Colonic mucosa (tissue), 4 donors: ENCODE measurements at regions not wholly inside any gene's neighbourhood (a gene's known extent, or its start where the extent isn't known, plus 50 kb on each side); places are given as distances from the start of the nearest gene placed in this dataset.
"Not testable (repeated sequence)": the region's sequence is repeated elsewhere in the genome, so short reads cannot be mapped to it uniquely, and the experiment has no call there.

ENCODE experiments used
- DNase-seq: peaks from one replicate; pipeline ENCODE4 v3.0.0-alpha.2; 2020
- H3K27ac ChIP-seq: fragments of 200-600 bp; one replicate; pipeline ENCODE4 v1.8.0; 2021
- H3K27me3 ChIP-seq: fragments of 200-600 bp; one replicate; pipeline ENCODE4 v1.8.0; 2021
- H3K36me3 ChIP-seq: fragments of 200-600 bp; one replicate; pipeline ENCODE4 v1.8.0; 2021
- H3K4me1 ChIP-seq: fragments of 200-600 bp; one replicate; pipeline ENCODE4 v1.8.0; 2021; ENCODE audit warnings: mild to moderate bottlenecking
- H3K4me3 ChIP-seq: fragments of 200-600 bp; one replicate; pipeline ENCODE4 v1.8.0; 2021
- H3K9ac ChIP-seq, 2 donors: one replicate each; pipeline ENCODE4 v1.7.0; 2013; ENCODE audit warnings: control low read depth in 2 of 2, low read depth in 2 of 2, low read length in 2 of 2
- H3K9me3 ChIP-seq: fragments of 200-600 bp; one replicate; pipeline ENCODE4 v1.8.0; 2021
- CTCF ChIP-seq: fragments of 200-600 bp; IDR thresholded peaks from one replicate; pipeline ENCODE4 v1.8.0; 2022; ENCODE audit warnings: antibody characterized with exemption, mild to moderate bottlenecking
- intact Hi-C: fragments of 100-400 bp; cut with DNase I; formaldehyde crosslinking; loops from one replicate; pipeline ENCODE4 v1.14.1; 2022
- donor health status: healthy.
- donor health status: DM: no; HTN: no; CAD: no.
- donor health status: DM: no; HTN: no; CAD: no.

DNA sequence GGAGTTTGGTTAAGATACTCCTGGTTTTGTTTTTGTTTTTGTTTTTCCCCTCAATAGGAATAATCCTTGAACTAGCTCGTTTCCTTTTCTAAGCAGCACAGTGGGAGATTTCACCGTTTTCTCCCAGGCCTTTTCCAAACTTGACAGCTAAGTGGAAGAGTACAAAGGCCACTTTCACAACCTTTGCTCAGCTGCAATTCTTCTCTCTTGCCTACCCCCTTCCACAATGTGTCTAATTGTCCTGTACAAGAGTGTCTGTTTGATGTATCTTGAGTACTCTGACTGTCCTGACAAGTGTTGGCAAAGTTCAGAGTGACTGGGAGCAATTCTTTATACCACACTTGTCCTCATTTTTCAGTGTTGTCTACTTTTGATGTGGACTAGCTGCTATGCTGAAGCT is 674.3 kb upstream of the AMOT start:
- H3K9me3 ChIP-seq: no peaks in the 10 kb centered on the region
- no peak overlapping the region for H3K9ac ChIP-seq
- H3K4me1 ChIP-seq: no peaks in the 10 kb centered on the region
- H3K36me3 ChIP-seq: no peaks in the 10 kb centered on the region
- no peak for DNase-seq
- no peak overlapping the region for H3K4me3 ChIP-seq
- no peaks in the 10 kb centered on the region for H3K27me3 ChIP-seq
- H3K27ac ChIP-seq: no peak overlapping the region
- no peak for TF ChIP-seq CTCF
- intact Hi-C loops: no loop called here

DNA sequence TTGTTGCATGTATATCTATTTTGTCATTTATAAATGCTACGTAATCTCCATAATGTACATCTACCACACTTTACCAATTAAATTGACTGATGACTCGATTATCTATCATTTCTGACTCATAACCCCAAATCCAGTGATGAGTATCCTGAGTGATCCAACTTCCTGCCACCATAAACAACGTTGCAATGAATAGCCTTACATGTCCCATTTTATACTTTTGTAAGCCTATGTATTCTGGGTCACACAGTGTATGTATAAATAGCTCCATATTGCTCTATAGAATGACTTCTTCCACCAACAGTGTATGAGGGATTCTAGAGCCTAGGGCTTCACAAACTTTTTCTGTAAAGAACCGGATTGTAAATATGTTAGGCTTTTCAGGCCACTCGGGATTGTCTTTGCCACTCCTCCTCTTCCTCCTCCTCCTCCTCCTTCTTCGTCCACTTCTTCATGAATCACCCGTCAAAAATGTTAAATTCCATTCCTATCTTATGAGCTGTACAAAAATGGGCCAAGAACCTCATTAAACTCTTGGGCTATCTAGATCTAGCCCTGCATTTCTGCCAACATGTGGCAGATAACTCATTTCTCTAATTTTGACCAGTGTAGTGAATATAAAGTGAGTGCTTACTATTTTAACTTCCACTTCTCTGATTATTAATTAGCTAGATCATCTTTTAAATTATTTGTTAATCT is 672.2 kb upstream of the AMOT start:
- Histone ChIP-seq H3K36me3 (no peaks in the 10 kb centered on the region), H3K9ac (no peak overlapping the region), H3K9me3 (no peaks in the 10 kb centered on the region), H3K27ac (no peak overlapping the region), H3K27me3 (no peaks in the 10 kb centered on the region), H3K4me3 (no peak overlapping the region), H3K4me1 (no peaks in the 10 kb centered on the region)
- no peak for DNase-seq
- no peak for TF ChIP-seq CTCF
- intact Hi-C loops: no loop called here

DNA sequence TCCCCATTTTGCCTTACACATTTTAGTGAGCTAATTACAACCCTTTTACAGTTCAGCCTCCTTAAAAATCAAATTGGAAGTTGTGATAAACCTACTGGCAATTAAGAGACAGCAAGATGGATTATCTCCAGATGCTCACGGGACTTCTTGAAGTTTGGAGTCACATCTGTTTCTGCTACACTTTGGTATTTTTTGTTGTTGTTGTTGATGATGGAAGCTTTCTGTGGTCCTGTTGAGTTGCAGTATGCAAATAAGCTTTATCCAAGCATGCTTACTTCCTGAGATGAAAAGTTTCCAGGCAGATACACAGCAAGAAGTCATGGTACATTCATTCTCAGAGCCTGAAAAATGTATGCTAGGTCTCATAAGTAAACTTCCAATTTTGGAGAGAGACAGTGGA is 670.0 kb upstream of the AMOT start:
- no peaks in the 10 kb centered on the region for H3K9me3 ChIP-seq
- intact Hi-C loops: no loop called here
- DNase-seq: no peak
- H3K4me1 ChIP-seq: no peaks in the 10 kb centered on the region
- no peak overlapping the region for H3K4me3 ChIP-seq
- no peak overlapping the region for H3K27ac ChIP-seq
- no peaks in the 10 kb centered on the region for H3K27me3 ChIP-seq
- H3K36me3 ChIP-seq: no peaks in the 10 kb centered on the region
- no peak for TF ChIP-seq CTCF
- no peak overlapping the region for H3K9ac ChIP-seq

DNA sequence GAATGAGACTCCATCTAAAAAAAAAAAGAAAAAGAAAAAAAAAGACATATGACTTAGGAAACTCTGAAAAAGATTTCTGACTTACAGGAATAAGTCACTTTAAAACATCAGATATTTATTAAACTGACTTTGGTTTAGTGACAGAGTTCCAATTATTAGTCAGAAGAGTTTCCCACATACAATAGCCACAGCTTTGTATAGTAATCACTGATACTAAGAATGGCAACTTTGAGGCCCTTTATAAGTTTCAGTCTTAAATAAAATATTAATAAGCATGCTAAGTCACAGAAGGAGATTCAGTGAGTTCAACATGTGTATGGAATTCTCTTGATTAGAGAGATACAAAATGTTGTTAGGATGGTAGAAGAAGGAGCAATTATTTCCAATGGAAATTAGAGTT is 652.3 kb upstream of the AMOT start:
- Histone ChIP-seq H3K27me3 (no peaks in the 10 kb centered on the region), H3K9me3 (no peaks in the 10 kb centered on the region)

GRCh38 chrX:113473418-113473817 is 632.8 kb upstream of the AMOT start:
- H3K36me3 ChIP-seq: no peaks in the 10 kb centered on the region
- H3K4me1 ChIP-seq: no peaks in the 10 kb centered on the region
- no peak overlapping the region for H3K4me3 ChIP-seq
- H3K9ac ChIP-seq: no peak overlapping the region
- intact Hi-C loops: no loop called here
- no peak for DNase-seq
- H3K27me3 ChIP-seq: no peaks in the 10 kb centered on the region
- no peak for TF ChIP-seq CTCF
- H3K27ac ChIP-seq: no peak overlapping the region
- no peaks in the 10 kb centered on the region for H3K9me3 ChIP-seq

More for the DNA sequence above, 652.3 kb upstream of the AMOT start:
- no peak for DNase-seq
- intact Hi-C loops: no loop called here
- Histone ChIP-seq H3K4me3 (no peak overlapping the region), H3K4me1 (no peaks in the 10 kb centered on the region), H3K27ac (no peak overlapping the region), H3K36me3 (no peaks in the 10 kb centered on the region), H3K9ac (no peak overlapping the region)
- TF ChIP-seq CTCF: no peak

DNA sequence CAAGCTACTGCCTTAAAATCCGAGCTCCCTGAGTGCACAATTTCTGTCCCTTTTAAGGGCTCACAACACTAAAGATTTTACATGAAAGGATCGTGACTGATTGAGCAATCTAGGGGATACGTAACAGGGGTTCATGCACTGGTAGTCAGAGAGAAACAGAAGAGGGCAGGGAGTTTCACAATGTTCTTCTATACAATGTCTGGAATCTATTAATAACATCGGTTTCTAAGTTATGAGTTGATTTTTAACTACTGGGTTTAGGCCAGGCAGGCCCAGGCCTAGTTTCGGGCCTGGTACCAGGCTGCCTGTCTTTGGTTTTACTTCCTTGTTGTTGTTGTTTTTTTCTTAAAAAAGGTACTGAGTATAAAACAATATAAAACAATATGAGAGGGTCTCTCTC is 632.4 kb upstream of the AMOT start:
- H3K9ac ChIP-seq, H3K4me1 ChIP-seq, DNase-seq, H3K36me3 ChIP-seq, H3K9me3 ChIP-seq, intact Hi-C loops, H3K27ac ChIP-seq, H3K27me3 ChIP-seq, H3K4me3 ChIP-seq: not testable (repeated sequence)
